HCT116 (cell line): ENCODE measurements at regions not wholly inside any gene's neighbourhood (a gene's known extent, or its start where the extent isn't known, plus 50 kb on each side); places are given as distances from the start of the nearest gene placed in this dataset.

Experiments
- ATF3 ChIP-seq: IDR thresholded peaks from 2 replicates; pipeline ENCODE4 v1.6.1; 2012
- TCF7L2 ChIP-seq: IDR thresholded peaks from 2 replicates; pipeline ENCODE4 v1.7.0; 2011; ENCODE audit warnings: borderline replicate concordance, inconsistent platforms; ENCODE audit not compliant: insufficient read depth, insufficient read length; ENCODE audit errors: extremely low read depth

- TF ChIP-seq TCF7L2 (no peak), ATF3 (no peak)
Observed at GRCh38 chr17:72033334-72033733, 87.5 kb upstream of the SOX9 start.
